SK-N-SH treated with all-trans-retinoic acid at 6 μM for 48 hours (cell line): ENCODE measurements at regions not wholly inside any gene's neighbourhood (a gene's known extent, or its start where the extent isn't known, plus 50 kb on each side); places are given as distances from the start of the nearest gene placed in this dataset.

Experiments
- CREB5 ChIP-seq: fragments of 250-450 bp; sonication (Bioruptor Pico); IDR thresholded peaks from 2 replicates; pipeline ENCODE4 v1.5.1; 2020; ENCODE audit warnings: low read depth, mild to moderate bottlenecking, moderate library complexity
- ZFP30 ChIP-seq: fragments of 450-650 bp; formaldehyde crosslinking; IDR thresholded peaks from 2 replicates; pipeline ENCODE4 v1.5.0; 2022; ENCODE audit warnings: mild to moderate bottlenecking, moderate library complexity
- ZNF565 ChIP-seq: fragments of 450-650 bp; formaldehyde crosslinking; conservative IDR thresholded peaks from 2 replicates; pipeline ENCODE4 v1.5.0; 2020; ENCODE audit warnings: low read depth, mild to moderate bottlenecking, moderate library complexity
- ZNF70 ChIP-seq: fragments of 450-650 bp; formaldehyde crosslinking; IDR thresholded peaks from 2 replicates; pipeline ENCODE4 v1.5.0; 2020; ENCODE audit warnings: mild to moderate bottlenecking, moderate library complexity

- TF ChIP-seq ZNF70 (CRISPR knock-in tag), result no peak
- TF ChIP-seq ZNF565 (CRISPR knock-in tag), result no peak
- no peak for TF ChIP-seq CREB5 (CRISPR knock-in tag)
- no peak for TF ChIP-seq ZFP30 (CRISPR knock-in tag)
Observed at GRCh38 chr1:208910161-208910560, 666.0 kb upstream of the PLXNA2 start.
